GM12872 (cell line): ENCODE measurements at regions not wholly inside any gene's neighbourhood (a gene's known extent, or its start where the extent isn't known, plus 50 kb on each side); places are given as distances from the start of the nearest gene placed in this dataset.

ENCODE experiments used
- TF ChIP-seq, protein P1 (sequence below): IDR thresholded peaks from 3 replicates; pipeline ENCODE4 v1.5.1; 2011; ENCODE audit warnings: low read depth, mild to moderate bottlenecking, low read length, moderate library complexity; ENCODE audit not compliant: insufficient read depth

DNA sequence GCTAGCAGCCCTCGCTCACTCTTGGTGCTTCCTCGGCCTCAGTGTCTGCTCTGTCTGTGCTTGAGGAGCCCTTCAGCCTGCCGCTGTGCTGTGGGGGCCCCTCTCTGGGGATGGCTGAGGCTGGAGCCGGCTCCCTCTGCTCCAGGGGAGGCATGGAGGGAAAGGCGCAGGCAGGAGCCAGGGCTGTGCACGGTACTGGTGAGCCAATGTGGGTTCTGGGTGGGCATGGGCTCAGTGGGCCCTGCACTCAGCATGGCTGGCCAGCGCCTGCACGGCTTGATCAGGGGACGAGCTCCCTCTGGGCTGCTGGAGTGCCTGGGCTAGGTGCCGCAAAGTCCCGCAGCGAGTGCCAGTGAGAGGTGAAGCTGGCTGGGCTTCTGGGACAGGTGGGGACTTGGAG lies 260.0 kb downstream of the SI start:
- TF ChIP-seq, protein P1, sequence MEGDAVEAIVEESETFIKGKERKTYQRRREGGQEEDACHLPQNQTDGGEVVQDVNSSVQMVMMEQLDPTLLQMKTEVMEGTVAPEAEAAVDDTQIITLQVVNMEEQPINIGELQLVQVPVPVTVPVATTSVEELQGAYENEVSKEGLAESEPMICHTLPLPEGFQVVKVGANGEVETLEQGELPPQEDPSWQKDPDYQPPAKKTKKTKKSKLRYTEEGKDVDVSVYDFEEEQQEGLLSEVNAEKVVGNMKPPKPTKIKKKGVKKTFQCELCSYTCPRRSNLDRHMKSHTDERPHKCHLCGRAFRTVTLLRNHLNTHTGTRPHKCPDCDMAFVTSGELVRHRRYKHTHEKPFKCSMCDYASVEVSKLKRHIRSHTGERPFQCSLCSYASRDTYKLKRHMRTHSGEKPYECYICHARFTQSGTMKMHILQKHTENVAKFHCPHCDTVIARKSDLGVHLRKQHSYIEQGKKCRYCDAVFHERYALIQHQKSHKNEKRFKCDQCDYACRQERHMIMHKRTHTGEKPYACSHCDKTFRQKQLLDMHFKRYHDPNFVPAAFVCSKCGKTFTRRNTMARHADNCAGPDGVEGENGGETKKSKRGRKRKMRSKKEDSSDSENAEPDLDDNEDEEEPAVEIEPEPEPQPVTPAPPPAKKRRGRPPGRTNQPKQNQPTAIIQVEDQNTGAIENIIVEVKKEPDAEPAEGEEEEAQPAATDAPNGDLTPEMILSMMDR: no peak

DNA sequence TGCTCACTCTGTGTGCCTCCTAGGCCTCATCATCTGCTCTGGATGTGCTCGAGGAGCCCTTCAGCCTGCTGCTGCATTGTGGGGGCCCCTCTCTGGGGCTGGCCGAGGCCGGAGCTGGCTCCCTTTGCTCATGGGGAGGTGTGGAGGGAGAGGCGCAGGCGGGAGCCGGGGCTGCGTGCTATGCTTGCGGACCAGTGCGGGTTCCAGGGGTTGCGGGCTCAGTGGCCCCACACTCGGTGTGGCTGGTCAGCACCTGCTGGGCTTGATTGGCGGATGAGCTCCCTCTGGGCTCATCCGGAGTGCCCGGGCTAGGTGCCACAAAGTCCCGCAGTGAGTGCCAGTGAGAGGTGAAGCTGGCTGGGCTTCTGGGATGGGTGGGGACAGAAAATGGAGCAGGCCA lies 264.2 kb downstream of the SI start:
- TF ChIP-seq, protein P1: no peak

DNA sequence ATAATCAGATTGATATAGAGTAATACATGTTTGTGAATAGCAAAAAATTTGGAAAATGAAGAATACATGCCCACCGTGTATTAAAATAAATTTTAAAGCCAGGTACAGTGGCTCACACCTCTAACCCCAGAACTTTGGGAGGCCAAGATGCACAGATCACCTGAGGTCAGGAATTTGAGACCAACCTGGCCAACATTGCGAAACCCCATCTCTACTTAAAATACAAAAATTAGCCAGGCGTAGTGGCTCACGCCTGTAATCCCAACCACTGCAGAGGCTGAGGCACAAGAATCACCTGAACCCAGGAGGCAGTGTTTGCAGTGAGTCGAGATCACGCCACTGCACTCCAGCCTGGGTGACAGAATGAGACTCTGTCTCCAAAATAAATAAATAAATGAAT lies 266.3 kb downstream of the SI start:
- TF ChIP-seq, protein P1: no peak

DNA sequence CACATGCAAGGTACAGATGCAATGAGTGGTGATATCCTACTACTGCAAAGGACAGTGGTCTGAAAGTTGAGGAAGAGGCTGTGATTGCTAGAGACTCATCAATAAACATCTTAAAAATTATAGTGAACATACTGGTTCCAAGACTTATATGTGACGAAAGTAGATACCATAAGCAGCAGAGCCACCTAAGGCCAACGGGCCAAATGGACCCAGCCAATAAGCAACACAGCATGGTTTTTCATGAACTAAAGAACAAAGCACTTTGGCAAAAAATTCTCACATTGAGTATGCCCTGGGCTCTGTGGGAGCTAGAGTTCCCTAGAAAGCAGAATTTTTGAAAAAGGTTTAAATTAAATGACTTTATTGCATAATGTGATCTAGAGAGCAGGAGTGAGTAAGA lies 272.1 kb downstream of the SI start:
- TF ChIP-seq, protein P1: no peak

DNA sequence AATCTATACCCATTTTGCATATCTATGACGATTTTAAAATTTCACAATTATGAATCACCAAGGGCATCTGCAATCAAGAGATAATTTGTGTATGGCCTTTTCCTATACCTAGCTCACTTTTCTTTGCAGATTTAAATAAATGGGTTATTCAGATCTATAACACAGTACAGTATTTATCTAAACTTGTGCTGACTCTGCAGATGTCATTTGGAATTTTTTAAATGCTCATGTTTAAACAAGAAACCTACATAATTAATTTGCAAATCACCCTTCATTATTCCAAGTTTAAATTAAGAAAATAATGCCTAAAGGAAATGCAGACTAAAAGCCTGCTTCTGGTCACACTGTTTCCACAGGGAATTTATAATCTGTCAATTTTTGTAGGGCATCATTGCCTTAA lies 284.2 kb downstream of the SI start:
- TF ChIP-seq, protein P1: no peak

DNA sequence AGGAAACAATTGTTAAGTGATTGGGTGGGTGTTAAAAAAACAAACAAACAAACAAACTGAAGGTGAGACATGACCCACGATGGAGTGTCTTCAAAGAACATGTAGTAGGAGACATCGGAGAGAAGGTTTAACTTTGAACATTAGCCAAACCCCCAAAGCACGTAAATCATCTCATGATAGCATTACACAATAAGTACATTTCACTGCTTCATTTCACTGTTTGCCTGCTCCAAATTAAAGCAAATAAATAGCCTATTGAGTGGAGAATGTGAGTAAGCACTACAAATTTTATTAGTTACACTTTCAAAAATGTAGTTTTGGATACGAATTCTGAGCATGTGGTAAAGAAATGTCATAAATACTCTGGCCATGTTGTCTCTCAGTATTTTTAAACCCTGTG lies 287.0 kb downstream of the SI start:
- TF ChIP-seq, protein P1: no peak

DNA sequence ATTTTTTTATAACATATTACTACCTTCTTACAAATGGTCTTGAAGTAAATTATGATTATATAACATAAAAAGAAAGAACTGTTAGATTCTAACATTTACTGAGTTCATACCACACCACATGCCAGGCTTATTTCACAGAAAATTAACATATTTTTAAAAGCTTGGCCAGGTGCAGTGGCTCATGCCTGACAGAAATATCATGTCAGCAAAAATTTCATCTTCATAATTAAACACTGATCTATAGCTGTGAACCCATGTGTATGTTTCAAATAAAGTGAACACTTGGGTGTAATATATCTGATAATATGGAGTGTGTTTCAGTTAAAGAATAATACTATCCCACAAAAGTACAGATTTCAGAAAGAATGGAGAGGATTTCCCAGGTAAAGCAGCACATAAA lies 296.5 kb downstream of the SI start:
- TF ChIP-seq, protein P1: no peak

DNA sequence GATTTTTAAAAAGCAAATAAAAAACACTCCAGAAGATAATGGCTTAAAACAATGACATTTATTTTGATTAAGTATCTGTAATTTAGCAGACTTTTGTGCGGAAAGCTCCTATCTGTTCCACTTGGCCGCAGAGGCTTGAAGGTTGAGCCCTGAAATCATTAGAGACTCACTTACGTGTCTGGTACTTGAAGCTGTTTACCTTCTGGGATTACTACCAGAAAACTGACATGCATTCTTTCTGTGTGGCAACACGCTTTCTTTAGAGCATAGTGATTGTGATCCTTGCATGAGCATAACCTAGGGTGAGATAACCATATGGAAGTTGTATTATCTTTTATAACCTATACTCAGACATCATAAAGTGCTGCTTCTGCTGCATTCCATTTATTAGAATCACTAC lies 298.5 kb downstream of the SI start:
- TF ChIP-seq, protein P1: no peak
